SK-N-SH treated with all-trans-retinoic acid at 6 μM for 48 hours (cell line): ENCODE measurements at regions not wholly inside any gene's neighbourhood (a gene's known extent, or its start where the extent isn't known, plus 50 kb on each side); places are given as distances from the start of the nearest gene placed in this dataset.

Experiments used
- ARNTL ChIP-seq: fragments of 450-650 bp; formaldehyde crosslinking; IDR thresholded peaks from 2 replicates; pipeline ENCODE4 v1.5.0; 2020; ENCODE audit warnings: low read depth, mild to moderate bottlenecking, moderate library complexity, borderline replicate concordance
- ESRRG ChIP-seq: fragments of 250-450 bp; sonication (Bioruptor Pico); IDR thresholded peaks from 2 replicates; pipeline ENCODE4 v1.6.1; 2021; ENCODE audit warnings: mild to moderate bottlenecking
- SNAI2 ChIP-seq: fragments of 250-450 bp; sonication (Bioruptor Pico); IDR thresholded peaks from 2 replicates; pipeline ENCODE4 v1.5.0; 2020; ENCODE audit warnings: mild to moderate bottlenecking, moderate library complexity

- TF ChIP-seq ESRRG (CRISPR knock-in tag) (no peak), SNAI2 (no peak), ARNTL (CRISPR knock-in tag) (no peak)
These were observed 58.0 kb upstream of the AUTS2 start for GRCh38 chr7:69540287-69540686.
